ENCODE measurements at regions not wholly inside any gene's neighbourhood (a gene's known extent, or its start where the extent isn't known, plus 50 kb on each side); places are given as distances from the start of the nearest gene placed in this dataset.

DNA sequence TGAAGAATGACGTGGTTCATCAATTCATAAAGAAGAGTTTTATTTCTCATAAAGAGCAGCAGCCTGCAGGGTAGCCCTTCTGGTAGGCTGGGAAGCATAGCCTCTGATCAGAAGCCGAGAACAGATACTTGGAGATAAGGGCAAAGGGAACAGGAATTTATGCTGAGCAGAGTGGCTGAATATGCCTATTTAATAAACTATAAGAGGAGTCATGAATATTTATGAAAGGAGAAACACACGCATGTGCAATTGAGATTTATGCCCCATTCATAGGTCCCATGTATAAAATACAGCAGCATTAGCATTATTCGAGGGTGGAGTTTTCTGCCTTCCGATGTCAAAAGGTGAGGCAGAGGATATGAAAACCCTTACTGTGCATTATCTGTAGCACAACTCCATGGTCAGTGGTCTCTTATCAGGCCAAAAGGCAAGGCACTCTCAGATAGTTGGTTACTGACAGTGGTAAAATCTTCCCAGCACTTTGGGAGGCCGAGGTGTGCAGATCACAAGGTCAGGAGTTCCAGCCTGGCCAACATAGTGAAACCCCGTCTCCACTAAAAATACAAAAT is 569.1 kb downstream of the ACTL7B start:
- TF ChIP-seq, protein P1, sequence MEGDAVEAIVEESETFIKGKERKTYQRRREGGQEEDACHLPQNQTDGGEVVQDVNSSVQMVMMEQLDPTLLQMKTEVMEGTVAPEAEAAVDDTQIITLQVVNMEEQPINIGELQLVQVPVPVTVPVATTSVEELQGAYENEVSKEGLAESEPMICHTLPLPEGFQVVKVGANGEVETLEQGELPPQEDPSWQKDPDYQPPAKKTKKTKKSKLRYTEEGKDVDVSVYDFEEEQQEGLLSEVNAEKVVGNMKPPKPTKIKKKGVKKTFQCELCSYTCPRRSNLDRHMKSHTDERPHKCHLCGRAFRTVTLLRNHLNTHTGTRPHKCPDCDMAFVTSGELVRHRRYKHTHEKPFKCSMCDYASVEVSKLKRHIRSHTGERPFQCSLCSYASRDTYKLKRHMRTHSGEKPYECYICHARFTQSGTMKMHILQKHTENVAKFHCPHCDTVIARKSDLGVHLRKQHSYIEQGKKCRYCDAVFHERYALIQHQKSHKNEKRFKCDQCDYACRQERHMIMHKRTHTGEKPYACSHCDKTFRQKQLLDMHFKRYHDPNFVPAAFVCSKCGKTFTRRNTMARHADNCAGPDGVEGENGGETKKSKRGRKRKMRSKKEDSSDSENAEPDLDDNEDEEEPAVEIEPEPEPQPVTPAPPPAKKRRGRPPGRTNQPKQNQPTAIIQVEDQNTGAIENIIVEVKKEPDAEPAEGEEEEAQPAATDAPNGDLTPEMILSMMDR (IDR thresholded peaks at IDR 0.05; ENCODE audit: extremely low read depth in 1 of 2, insufficient read depth in 1 of 2, low read depth in 1 of 2, low read length in 2 of 2) = no peak
- TF ChIP-seq POLR2AphosphoS5 (IDR thresholded peaks at IDR 0.05; ENCODE audit: insufficient read depth, low read depth, low read length) (no peak), POLR2A (IDR thresholded peaks at IDR 0.05; ENCODE audit: low read depth, low read length) (no peak), JUN (IDR thresholded peaks at IDR 0.05; ENCODE audit: borderline replicate concordance, insufficient read depth, insufficient read length, low read depth) (no peak), EZH2 (IDR thresholded peaks at IDR 0.05; ENCODE audit: borderline replicate concordance, low read depth, low read length, severe bottlenecking) (no peak), GATA2 (IDR thresholded peaks at IDR 0.05; ENCODE audit: insufficient read depth, insufficient read length, low read depth, low read length) (no peak), FOS (IDR thresholded peaks at IDR 0.05; ENCODE audit: borderline replicate concordance, insufficient read depth, low read length) (no peak)
- TF ChIP-seq, protein P2, sequence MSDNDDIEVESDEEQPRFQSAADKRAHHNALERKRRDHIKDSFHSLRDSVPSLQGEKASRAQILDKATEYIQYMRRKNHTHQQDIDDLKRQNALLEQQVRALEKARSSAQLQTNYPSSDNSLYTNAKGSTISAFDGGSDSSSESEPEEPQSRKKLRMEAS (IDR thresholded peaks at IDR 0.05; ENCODE audit: insufficient read depth, insufficient read length) = no peak

Data from endothelial cell of umbilical vein (primary cell).